ENCODE measurements at regions not wholly inside any gene's neighbourhood (a gene's known extent, or its start where the extent isn't known, plus 50 kb on each side); places are given as distances from the start of the nearest gene placed in this dataset.

GRCh38 chr5:124661317-124662141, 84.9 kb downstream of the ZNF608 start (continued):
- TF ChIP-seq ZNF12 (CRISPR knock-in tag; IDR thresholded peaks at IDR 0.05): peak; percentile 47; the same call in 1 of the 2 replicates
- no peak; the same call in 1 of the 2 replicates for TF ChIP-seq MBD4 (IDR thresholded peaks at IDR 0.05; ENCODE audit: borderline replicate concordance, low read length)
- TF ChIP-seq NFKBIZ (CRISPR knock-in tag; IDR thresholded peaks at IDR 0.05): peak; percentile 67; the same call in 1 of the 2 replicates
- TF ChIP-seq RBM39 (IDR thresholded peaks at IDR 0.05; ENCODE audit: low read depth, low read length, poor library complexity, severe bottlenecking): no peak
- TF ChIP-seq ZNF576 (CRISPR knock-in tag; IDR thresholded peaks at IDR 0.05): no peak
- TF ChIP-seq AHDC1 (CRISPR knock-in tag; IDR thresholded peaks at IDR 0.05; ENCODE audit: borderline replicate concordance): peak; percentile 99
- TF ChIP-seq ZNF652 (CRISPR knock-in tag; IDR thresholded peaks at IDR 0.05; ENCODE audit: borderline replicate concordance, low read depth): peak; percentile 37; the same call in 1 of the 2 replicates
- TF ChIP-seq RORA (CRISPR knock-in tag; IDR thresholded peaks at IDR 0.05): 0 out of 2 replicates have a peak, but pooled peaks have one; percentile 29
- TF ChIP-seq, protein P1, sequence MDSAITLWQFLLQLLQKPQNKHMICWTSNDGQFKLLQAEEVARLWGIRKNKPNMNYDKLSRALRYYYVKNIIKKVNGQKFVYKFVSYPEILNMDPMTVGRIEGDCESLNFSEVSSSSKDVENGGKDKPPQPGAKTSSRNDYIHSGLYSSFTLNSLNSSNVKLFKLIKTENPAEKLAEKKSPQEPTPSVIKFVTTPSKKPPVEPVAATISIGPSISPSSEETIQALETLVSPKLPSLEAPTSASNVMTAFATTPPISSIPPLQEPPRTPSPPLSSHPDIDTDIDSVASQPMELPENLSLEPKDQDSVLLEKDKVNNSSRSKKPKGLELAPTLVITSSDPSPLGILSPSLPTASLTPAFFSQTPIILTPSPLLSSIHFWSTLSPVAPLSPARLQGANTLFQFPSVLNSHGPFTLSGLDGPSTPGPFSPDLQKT (CRISPR knock-in tag; IDR thresholded peaks at IDR 0.05; ENCODE audit: borderline replicate concordance): no peak
- TF ChIP-seq, protein P2, sequence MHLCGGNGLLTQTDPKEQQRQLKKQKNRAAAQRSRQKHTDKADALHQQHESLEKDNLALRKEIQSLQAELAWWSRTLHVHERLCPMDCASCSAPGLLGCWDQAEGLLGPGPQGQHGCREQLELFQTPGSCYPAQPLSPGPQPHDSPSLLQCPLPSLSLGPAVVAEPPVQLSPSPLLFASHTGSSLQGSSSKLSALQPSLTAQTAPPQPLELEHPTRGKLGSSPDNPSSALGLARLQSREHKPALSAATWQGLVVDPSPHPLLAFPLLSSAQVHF (CRISPR knock-in tag; IDR thresholded peaks at IDR 0.05): no peak
- 0 out of 2 replicates have a peak, but pooled peaks have one; percentile 74 for TF ChIP-seq HOXA9 (CRISPR knock-in tag; IDR thresholded peaks at IDR 0.05; ENCODE audit: borderline replicate concordance)
- TF ChIP-seq, protein P3, sequence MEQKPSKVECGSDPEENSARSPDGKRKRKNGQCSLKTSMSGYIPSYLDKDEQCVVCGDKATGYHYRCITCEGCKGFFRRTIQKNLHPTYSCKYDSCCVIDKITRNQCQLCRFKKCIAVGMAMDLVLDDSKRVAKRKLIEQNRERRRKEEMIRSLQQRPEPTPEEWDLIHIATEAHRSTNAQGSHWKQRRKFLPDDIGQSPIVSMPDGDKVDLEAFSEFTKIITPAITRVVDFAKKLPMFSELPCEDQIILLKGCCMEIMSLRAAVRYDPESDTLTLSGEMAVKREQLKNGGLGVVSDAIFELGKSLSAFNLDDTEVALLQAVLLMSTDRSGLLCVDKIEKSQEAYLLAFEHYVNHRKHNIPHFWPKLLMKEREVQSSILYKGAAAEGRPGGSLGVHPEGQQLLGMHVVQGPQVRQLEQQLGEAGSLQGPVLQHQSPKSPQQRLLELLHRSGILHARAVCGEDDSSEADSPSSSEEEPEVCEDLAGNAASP (CRISPR knock-in tag; IDR thresholded peaks at IDR 0.05; ENCODE audit: borderline replicate concordance): peak; percentile 92
- TF ChIP-seq HINFP (CRISPR knock-in tag; IDR thresholded peaks at IDR 0.05; ENCODE audit: low read depth): peak; percentile 47; the same call in 1 of the 2 replicates
